Gastrocnemius medialis (tissue), 4 donors: ENCODE measurements at regions not wholly inside any gene's neighbourhood (a gene's known extent, or its start where the extent isn't known, plus 50 kb on each side); places are given as distances from the start of the nearest gene placed in this dataset.
"Not testable (repeated sequence)": the region's sequence is repeated elsewhere in the genome, so short reads cannot be mapped to it uniquely, and the experiment has no call there.

ENCODE experiments used
- POLR2A ChIP-seq, 2 donors: fragments of 450-650 bp; IDR thresholded peaks; one replicate each; pipeline ENCODE4 v1.6.1; 2017; ENCODE audit warnings: antibody characterized with exemption in 2 of 2, mild to moderate bottlenecking in 2 of 2, moderate library complexity in 2 of 2
- TF ChIP-seq, protein P1 (sequence below), 5 experiments: fragments of 450-650 bp in 3 of 5; fragments of 200-600 bp in 2 of 5; sonication (generic) in 2 of 5; IDR thresholded peaks in 4 of 5; conservative IDR thresholded peaks in 1 of 5; 1 replicate in 4 of 5; 2 replicates in 1 of 5; pipeline ENCODE4 v1.5.1; 2016 to 2019; ENCODE audit warnings: antibody characterized with exemption in 5 of 5, mild to moderate bottlenecking in 3 of 5, moderate library complexity in 3 of 5

DNA sequence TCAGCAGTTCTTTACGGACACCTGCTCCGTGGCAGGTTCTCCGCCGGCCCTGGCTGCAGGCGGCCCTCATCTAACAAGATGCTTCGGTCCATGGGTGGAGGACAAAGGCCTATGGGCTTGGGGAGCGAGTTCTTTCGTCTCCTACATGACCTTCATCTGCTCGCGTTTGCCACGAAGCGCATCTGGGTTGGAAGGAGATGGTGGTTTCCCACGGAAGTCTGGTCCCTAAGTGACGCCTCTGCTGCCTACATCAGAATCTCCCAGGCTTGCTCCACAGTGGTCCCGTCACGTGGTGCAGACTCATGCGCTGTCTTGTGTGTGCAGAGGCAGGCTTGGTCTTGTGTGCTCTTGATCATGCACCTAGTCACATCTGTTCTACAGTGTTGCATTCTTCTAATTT is 341.7 kb downstream of the CACNA1B start:
- TF ChIP-seq, protein P1, sequence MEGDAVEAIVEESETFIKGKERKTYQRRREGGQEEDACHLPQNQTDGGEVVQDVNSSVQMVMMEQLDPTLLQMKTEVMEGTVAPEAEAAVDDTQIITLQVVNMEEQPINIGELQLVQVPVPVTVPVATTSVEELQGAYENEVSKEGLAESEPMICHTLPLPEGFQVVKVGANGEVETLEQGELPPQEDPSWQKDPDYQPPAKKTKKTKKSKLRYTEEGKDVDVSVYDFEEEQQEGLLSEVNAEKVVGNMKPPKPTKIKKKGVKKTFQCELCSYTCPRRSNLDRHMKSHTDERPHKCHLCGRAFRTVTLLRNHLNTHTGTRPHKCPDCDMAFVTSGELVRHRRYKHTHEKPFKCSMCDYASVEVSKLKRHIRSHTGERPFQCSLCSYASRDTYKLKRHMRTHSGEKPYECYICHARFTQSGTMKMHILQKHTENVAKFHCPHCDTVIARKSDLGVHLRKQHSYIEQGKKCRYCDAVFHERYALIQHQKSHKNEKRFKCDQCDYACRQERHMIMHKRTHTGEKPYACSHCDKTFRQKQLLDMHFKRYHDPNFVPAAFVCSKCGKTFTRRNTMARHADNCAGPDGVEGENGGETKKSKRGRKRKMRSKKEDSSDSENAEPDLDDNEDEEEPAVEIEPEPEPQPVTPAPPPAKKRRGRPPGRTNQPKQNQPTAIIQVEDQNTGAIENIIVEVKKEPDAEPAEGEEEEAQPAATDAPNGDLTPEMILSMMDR (IDR thresholded peaks at IDR 0.05 in 4 of 5, conservative IDR thresholded peaks at IDR 0.05 in 1 of 5) = not testable (repeated sequence)
- TF ChIP-seq POLR2A (IDR thresholded peaks at IDR 0.05) = not testable (repeated sequence)
